HG03108 (cell line): ENCODE measurements at regions not wholly inside any gene's neighbourhood (a gene's known extent, or its start where the extent isn't known, plus 50 kb on each side); places are given as distances from the start of the nearest gene placed in this dataset.
"Not testable (repeated sequence)": the region's sequence is repeated elsewhere in the genome, so short reads cannot be mapped to it uniquely, and the experiment has no call there.

Experiments used
- ATAC-seq: cut with Tn5 transposase; IDR thresholded peaks from one replicate; pipeline ENCODE4 v1.9.1; 2021; ENCODE audit warnings: moderate library complexity; ENCODE audit not compliant: unreplicated experiment

DNA sequence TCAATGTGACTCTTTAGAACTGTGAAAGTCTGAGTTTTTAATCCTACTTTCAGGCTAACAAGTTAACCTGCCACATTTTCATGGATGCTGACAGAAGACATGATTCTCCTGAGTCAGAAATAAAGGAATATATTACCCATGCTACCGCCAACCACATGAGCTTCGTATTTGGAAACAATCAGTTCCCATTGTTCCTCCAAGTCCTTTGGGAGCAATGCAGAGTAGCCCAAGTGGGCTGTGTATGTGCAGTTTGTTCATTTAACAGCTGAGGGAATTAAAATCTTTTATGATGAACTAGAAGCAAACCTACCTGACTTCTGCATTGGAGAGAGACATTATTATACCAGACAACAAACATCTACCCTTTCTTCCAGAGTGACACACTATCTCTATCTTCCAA, 169.3 kb upstream of the BET1 start:
- ATAC-seq: no peak

DNA sequence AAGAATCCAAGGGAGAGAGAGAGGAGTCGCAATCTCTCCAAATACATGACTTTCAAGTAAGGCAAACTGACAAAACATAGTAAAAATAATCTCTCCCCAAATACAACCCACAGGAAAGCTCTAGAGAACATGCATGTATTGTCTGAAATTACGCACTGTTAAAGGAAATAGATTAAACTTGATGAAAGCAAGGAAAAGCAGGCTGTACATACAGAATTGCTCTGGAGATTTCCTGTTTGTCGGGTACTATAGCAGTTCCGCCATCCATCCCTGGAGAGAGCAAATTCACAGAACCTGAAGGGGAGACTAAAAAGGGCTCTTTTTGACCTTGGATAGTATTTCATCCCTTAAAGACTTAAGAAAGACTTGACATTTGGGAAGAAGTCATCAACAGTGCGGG, 170.2 kb upstream of the BET1 start:
- ATAC-seq: no peak

DNA sequence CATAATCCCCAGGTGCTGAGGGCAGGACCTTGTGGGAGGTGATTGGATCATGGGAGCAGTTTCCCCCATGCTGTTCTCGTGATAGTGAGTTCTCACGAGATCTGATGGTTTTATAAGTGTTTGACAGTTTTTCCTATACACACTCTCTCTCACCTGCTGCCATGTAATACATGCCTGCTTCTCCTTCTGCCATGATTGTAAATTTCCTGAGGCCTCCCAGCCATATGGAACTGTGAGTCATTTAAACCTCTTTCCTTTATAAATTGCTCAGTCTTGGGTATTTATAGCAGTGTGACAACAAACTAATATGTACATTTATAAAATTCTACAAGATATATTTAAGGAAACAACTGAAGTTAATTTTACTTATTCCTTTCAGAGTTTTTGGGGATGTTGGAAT, 170.8 kb upstream of the BET1 start:
- ATAC-seq: no peak

DNA sequence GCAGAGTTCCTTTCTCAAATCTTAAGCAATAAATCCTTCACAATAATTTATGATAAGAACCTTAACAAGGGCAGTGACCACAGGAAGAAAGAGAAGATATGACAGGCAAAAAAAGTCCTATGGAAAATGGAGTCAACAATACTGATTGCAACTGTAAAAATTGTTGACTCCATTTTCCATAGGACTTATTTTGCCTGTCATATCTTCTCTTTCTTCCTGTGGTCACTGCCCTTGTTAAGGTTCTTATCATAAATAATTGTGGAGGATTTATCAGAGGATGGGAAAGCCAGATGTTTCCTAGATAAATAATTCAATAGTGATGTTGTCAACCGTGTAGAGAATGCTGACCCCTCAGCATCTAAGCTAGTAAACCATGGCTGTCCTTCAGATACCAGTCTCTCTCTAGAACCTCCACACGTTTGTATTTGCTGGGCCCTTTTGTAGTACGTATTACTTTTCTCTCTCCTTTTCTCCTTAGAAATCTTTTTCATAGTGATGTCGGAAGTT, 172.6 kb upstream of the BET1 start:
- no peak for ATAC-seq

DNA sequence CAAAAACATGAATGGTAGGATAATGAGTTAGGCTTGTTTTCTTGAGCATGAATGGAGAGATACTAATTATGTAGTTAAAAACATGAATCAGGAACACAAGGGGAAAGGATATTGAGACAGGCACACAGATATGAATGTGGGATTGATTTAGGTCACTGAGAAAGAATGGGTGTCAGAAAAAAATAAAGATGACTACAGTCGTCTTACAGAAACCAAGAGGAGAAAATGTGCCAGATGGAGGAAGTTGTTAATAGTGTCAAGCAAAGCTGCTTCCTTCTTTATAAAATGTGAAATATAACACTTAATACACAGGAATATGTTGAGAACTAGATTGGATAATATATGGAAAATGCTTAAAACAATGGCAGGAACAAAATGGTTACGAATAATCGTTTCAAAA, 173.3 kb upstream of the BET1 start:
- no peak for ATAC-seq

DNA sequence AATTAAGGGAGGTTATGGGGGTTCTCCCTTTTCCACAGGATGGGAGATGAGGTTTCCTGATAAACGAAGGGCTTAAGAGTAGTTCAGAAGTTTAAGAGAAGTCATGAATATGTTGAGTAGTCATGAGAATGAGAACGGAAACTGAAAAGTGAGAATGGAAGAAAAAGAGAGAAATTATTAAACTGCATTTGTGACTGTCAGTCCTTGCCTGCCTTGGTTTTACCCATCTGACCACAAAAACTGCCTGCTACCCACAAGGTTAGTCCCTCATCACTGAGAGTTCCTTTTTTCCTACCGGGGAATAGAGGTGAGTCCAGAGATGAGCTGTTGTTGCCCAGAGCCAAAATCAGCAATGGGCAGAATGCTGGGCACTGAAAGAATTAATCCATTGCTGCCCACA, 174.1 kb upstream of the BET1 start:
- ATAC-seq: peak; percentile 89

DNA sequence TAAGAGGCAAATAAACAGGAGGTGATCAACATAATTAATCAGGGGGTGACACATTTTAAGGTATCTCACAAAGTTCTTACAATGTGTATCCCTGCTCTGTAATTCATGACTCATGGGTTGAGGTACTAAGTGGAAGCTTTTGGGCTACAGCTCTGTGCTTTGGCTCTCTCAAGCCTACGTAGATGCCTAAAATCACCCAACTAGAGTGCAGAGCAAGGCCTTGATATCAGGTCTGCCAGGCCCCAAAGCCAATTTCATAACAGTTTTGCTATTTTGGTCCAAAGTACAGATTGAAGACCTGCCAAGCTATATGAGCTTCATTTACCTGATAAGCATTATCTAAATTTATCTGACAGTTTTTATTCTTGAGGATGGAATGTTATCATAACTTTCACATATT, 175.3 kb upstream of the BET1 start:
- ATAC-seq: no peak

DNA sequence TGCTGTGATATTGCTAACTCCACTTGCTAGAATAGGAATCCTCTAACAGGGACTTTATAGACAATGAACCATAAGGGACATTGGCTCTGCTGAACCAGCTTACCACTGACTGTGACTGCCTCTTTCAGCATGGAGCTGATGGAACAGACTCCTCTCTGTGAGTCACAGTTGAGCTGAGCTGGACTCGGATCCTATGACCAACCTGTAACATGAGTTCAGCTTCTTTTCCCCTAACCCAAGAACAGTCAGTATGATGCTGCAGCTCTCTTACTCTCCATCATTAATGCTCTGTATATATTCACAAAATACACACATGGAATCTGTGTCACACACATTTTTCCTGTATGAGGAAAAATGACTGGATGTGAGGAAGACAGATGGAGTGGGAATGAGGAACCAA, 177.9 kb upstream of the BET1 start:
- no peak for ATAC-seq

DNA sequence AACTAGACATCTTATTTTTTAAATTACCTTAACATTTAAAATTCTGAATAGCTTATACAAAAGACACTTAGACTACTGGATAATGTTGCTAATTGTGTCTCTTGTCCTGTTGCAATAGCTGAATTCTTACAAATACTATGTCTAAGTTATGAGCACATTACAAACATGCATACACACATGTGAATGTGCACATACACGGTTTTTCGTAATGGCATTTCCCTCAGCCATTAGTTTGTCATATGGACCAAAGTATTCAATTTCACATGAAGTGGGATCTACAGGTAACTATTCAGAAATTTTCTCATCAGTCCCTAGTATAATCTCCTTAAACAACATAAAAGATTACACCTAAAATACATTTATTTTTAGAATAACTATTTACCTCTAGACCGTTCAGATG, 178.6 kb upstream of the BET1 start:
- no peak for ATAC-seq

DNA sequence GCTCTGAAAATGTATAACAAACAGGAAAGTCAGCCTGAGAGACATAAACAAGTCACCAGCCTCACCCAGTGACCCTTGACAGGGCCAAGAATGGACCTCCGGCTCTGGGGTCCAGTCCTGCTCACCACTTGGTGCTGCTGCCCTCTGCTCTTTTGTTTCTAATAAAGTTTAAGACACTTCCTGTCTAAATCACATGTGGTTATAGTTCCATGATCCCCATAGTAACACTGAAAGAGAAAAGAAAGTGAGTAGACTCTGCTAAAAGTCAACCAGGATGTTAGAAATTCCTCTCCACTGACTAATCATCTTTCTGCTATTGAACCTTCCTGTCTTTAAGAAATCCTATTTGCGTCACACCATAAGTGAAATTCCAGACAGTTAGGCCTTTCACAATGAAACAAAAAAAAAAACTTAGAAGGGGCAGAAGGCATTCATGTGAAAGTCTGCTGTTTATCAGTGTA, 179.2 kb upstream of the BET1 start:
- no peak for ATAC-seq

DNA sequence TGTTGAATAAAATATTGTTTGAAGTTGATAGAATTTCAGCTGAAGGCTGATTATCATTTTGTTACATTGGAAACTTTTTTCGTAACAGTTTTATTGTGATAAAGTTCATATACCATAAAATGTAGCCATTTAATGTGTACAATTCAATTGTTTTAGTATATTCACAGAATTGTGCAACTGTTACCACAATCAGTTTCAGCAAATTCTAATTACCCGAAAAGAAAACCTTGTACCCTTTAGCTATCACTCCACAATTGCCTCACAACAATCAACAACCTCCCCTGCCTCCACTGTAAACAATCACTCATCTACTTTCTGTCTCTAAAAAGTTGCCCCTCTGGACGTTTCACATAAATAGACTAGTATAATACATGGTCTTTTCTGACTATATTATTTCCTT, 179.7 kb upstream of the BET1 start:
- no peak for ATAC-seq

DNA sequence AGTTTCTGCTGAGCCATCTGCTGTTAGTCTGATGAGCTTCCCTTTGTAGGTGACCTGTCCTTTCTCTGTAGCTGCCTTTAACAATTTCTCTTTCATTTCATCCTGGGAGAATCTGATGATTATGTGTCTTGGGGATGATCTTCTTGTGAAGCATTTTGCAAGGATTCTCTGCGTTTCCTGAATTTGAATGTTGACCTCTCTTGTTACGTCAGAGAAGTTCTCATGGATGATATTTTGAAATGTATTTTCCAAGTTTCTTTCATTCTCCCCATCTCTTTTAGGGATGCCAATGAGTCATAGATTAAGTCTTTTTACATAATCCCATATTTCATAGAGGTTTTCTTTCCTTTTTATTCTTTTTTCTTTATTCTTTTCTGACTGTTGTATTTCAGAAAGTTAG, 184.2 kb upstream of the BET1 start:
- no peak for ATAC-seq

DNA sequence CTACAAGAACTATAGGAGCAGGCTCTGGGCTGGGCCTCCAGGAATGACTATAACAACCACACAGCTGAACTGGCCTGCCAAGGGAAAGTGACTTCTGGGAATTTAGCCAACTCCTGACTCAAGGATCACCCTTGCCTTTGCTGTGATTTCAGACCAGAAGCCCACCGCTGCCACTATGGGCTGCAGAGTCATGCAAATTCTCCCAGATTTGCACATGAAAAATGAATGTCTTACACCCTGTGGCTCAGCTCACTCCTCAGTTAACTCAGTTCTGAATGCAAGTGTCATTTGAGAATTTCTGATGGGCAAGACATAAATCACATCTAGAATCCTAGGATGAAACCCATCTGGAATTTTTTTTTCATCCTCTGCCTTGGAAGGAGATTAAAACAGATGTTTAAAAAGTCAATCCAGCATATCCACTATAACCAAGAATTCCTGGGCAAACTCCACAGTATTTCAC, 186.5 kb upstream of the BET1 start:
- no peak for ATAC-seq

DNA sequence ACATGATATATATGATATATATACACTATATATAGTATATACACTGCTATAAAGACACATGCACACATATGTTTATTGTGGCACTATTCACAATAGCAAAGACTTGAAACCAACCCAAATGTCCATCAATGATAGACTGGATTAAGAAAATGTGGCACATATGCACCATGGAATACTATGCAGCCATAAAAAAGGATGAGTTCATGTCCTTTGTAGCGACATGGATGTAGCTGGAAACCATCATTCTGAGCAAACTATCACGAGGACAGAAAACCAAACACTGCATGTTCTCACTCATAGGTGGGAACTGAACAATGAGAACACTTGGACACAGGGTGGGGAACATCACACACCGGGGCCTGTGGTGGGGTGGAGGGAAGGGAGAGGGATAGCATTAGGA, 190.3 kb upstream of the BET1 start:
- ATAC-seq: not testable (repeated sequence)

DNA sequence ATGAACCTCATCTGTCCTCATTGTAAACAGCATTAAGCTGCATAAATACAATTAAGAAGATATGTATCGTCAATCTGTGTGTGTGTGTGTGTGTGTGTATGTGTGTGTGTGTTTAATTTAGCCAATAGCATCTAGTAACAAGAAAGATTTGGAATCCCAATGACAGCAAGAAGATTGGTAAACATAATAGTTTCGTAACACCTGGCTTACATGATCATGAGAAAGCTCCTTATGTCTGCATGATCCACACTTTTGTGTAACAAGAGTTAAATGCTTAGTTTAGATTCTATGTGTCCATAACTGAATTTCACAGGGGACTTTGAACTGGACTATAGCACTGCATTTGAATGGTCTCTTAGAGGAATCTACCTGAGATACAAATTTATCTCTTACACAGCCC, 191.0 kb upstream of the BET1 start:
- no peak for ATAC-seq

DNA sequence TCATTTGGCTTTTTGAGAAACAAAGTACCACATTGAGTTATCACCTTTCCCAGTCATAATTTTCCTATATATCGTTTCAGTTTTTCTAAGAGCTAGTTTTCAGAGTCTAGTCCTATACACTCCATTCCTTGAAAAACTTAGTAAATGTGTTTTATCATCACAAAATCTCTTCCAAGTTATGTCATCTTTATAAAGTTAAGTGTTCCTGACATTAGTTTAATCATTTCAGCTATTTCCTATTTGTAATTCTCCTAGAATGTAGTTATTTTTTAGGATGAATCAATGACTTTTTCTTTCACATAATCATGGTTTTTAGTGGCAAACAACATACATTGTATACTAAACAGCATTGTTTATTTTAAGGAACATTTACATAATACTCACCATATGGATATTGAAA, 191.7 kb upstream of the BET1 start:
- no peak for ATAC-seq

DNA sequence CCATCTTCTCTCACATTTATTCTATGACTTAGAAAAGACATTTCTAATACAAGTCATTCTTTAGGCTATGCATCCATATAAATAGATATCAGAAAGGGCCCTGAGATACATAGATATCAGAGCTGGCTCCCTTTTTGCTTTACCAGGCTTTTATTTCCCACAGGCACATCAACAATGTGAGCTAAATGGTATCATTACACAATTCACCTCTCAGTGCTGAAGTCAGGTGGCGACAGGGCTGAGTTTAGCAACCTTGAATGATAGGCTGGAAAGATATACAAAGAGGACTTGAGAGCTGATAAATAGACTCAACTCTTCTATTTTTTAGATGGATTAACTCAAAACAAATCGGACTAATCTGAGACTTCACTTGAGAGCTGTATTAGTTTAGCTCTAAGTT, 189.2 kb upstream of the COL1A2 start:
- ATAC-seq: no peak

DNA sequence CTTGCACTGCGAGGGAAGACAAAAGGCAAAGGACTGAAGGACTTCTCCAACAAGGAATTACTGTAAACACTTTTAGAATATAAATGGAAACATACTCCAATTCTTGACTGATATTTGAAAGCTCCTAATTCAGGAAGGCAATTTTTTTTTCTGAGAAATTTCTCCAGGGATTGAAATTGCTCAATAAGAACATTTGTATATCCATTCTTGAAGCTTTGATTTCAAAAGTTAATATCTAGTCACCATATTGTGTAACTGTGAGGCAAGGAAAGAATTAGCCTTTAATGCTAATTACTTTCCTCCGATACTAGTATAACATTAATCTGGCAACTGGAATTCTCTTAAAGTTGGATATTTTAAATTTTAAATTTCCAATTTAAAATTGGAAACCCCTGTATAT, 188.4 kb upstream of the COL1A2 start:
- no peak for ATAC-seq

DNA sequence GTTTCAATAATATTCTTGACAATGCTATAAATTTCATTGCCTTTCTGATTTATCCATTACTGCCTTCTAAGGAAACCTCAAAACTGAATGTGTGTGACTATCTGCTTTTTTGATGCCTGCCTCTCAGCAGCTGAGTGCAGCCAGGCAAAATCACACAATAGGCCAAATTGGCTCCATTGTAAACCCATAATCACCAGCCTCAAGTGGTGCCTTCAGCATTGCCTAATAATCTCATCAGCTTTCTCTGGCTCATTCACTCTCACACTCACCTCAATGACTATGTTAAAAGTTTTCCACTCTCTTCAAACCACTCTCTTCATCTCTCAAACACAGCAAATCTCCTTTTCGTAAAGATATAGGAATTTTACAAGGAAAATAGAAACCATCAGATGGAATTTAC, 182.5 kb upstream of the COL1A2 start:
- ATAC-seq: no peak

DNA sequence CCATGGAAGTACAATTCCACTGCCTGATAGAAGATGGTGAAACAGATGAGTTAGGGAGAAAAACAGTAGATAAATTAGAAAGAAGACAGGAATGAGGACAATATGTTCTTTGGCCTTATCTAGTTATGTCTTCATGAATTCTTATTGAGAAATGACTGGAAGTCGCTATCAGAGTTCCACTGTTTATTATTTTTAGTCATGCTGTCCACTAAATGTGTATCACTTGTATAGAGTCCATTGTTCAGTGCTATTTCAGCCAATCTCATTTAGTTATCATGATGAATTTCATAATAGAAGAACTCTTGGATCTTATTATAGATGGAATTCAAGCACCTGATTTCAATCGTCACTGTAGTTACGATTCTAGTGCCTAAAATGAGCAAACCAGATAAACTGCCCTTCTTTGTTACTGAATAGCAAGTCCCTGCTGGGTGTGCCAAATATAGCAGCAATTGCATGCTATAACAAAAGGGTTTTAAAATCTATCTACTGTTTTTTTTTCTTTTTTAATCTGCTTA, 177.7 kb upstream of the COL1A2 start:
- no peak for ATAC-seq

DNA sequence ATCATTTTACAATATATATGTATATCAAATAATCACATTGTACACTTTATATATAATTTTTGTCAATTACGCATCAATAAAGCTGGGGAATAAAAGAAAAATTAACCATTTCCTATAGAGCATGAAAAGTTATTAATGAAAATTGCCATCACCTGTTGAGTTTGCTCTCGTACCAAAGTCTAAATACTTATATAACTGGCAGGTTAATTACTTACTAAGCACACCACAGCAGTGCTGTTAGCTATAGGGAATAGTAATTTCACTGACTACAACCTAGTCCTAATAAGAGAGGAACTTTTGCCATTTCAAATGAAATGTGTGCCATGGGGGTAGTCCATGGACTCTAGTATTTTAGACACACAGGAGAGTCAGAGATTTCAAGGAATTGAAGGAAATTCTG, 176.9 kb upstream of the COL1A2 start:
- ATAC-seq: no peak

DNA sequence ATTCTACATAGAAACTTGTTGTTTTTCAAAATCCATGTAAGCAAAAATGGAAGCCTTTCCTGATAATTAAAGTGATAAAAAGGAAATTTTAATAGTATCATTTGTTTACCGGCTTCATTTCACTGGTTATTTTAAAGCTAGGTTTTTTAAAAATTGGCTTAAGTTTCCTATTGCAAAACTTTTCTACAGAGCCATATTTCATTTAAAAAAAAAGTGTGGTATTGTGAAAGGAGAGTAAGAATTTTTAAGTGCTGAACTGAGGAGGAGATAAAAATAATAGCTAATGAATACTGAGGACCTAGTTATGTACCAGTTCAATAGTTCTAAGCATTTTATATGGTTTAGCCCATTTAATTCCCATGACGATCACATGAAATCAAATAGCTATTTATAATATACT, 172.2 kb upstream of the COL1A2 start:
- no peak for ATAC-seq

DNA sequence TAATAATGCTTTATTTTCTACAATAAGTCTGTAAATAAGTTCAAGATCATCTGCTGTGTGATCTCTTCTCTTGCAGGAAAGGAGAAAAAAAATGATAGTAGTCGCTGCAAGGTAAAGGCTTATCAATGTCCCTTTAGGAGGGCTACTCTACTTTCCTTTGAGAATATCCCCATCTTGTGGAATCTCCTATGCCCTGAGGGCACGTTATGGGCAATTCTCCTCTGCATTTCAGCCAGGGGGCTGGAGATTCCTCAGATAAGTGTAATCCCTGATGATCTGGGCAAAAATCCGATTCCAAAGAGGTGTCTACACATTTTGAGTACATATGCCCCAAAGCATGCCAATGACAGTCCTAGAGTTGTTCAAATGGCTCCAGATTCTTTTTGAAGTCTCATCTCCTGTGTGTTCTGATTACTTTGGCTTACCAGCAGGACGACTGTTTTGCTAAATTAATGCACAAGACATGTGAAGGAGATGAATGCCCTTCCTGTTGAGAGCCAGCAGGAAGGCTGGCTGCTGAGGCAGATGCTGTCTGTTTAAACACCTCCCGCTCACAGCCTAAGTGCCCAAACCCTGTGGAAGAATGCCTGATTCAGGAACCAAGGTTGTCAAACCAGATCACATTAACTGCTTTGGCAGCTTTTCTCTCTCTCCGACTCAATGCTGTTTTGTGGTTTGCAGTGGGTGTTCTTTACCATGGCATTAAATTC, 171.2 kb upstream of the COL1A2 start:
- no peak for ATAC-seq
